ENCODE measurements at regions not wholly inside any gene's neighbourhood (a gene's known extent, or its start where the extent isn't known, plus 50 kb on each side); places are given as distances from the start of the nearest gene placed in this dataset.
"Not testable (repeated sequence)": the region's sequence is repeated elsewhere in the genome, so short reads cannot be mapped to it uniquely, and the experiment has no call there.

GRCh38 chr1:79895573-79895972, 889.0 kb upstream of the ADGRL4 start:
- WGBS = 81% methylated on average over 2 of the region's 2 CpGs

GRCh38 chr1:79894129-79894528, 887.6 kb upstream of the ADGRL4 start:
- H3K14ac ChIP-seq (ENCODE audit: low read length in 2 of 2); H2BK5ac ChIP-seq (ENCODE audit: low read depth, low read length, poor library complexity, severe bottlenecking); H4K8ac ChIP-seq (ENCODE audit: low read length); H2BK12ac ChIP-seq (ENCODE audit: low read length in 2 of 2); H3K4ac ChIP-seq (ENCODE audit: low read depth in 1 of 2, low read length in 2 of 2); H3K9me3 ChIP-seq (ENCODE audit: control insufficient read depth, low read length); DNase-seq; H3K4me3 ChIP-seq (ENCODE audit: insufficient read depth in 1 of 2, low read depth in 1 of 2, low read length in 2 of 2); H3K27me3 ChIP-seq (ENCODE audit: control insufficient read depth in 1 of 2, insufficient read depth in 1 of 2, low read length in 2 of 2); H3K79me1 ChIP-seq (replicated peaks; ENCODE audit: low read length, poor library complexity, severe bottlenecking); H3K4me2 ChIP-seq (ENCODE audit: low read length, poor library complexity, severe bottlenecking); H2AFZ ChIP-seq (ENCODE audit: low read depth, low read length); H3K18ac ChIP-seq (ENCODE audit: low read depth in 1 of 2, low read length in 2 of 2); H4K91ac ChIP-seq (ENCODE audit: low read length); H2BK120ac ChIP-seq (ENCODE audit: low read depth, low read length); H3K9ac ChIP-seq (ENCODE audit: low read length); H2BK15ac ChIP-seq (ENCODE audit: low read depth, poor library complexity, severe bottlenecking); H3K23ac ChIP-seq (ENCODE audit: low read length in 2 of 2); H3K36me3 ChIP-seq (ENCODE audit: control insufficient read depth in 1 of 2, insufficient read depth in 2 of 2, low read depth in 1 of 2, low read length in 2 of 2); H3K27ac ChIP-seq (ENCODE audit: low read length, poor library complexity, severe bottlenecking); H3K4me1 ChIP-seq (ENCODE audit: control insufficient read depth, insufficient read depth, low read depth, low read length); H2AK5ac ChIP-seq (ENCODE audit: low read length, severe bottlenecking): not testable (repeated sequence)
- WGBS = 65% methylated on average over 6 of the region's 6 CpGs

More at GRCh38 chr1:79895573-79895972, 889.0 kb upstream of the ADGRL4 start:
- no peak for DNase-seq
- Histone ChIP-seq H2AFZ (ENCODE audit: low read depth, low read length) (no peak overlapping the region), H3K27me3 (ENCODE audit: control insufficient read depth in 1 of 2, insufficient read depth in 1 of 2, low read length in 2 of 2) (no peaks in the 10 kb centered on the region), H3K18ac (ENCODE audit: low read depth in 1 of 2, low read length in 2 of 2) (no peak overlapping the region), H4K8ac (ENCODE audit: low read length) (no peak overlapping the region), H3K4me1 (ENCODE audit: control insufficient read depth, insufficient read depth, low read depth, low read length) (no peaks in the 10 kb centered on the region), H4K91ac (ENCODE audit: low read length) (no peak overlapping the region), H2BK120ac (ENCODE audit: low read depth, low read length) (no peak overlapping the region), H3K23ac (ENCODE audit: low read length in 2 of 2) (no peak overlapping the region), H2BK12ac (ENCODE audit: low read length in 2 of 2) (no peak overlapping the region), H2BK5ac (ENCODE audit: low read depth, low read length, poor library complexity, severe bottlenecking) (no peak overlapping the region), H3K36me3 (ENCODE audit: control insufficient read depth in 1 of 2, insufficient read depth in 2 of 2, low read depth in 1 of 2, low read length in 2 of 2) (no peaks in the 10 kb centered on the region), H3K4me3 (ENCODE audit: insufficient read depth in 1 of 2, low read depth in 1 of 2, low read length in 2 of 2) (no peak overlapping the region), H3K4ac (ENCODE audit: low read depth in 1 of 2, low read length in 2 of 2) (no peak overlapping the region), H2AK5ac (ENCODE audit: low read length, severe bottlenecking) (no peak overlapping the region), H3K14ac (ENCODE audit: low read length in 2 of 2) (no peak overlapping the region), H3K79me1 (replicated peaks; ENCODE audit: low read length, poor library complexity, severe bottlenecking) (no peaks in the 10 kb centered on the region), H2BK15ac (ENCODE audit: low read depth, poor library complexity, severe bottlenecking) (no peak overlapping the region), H3K27ac (ENCODE audit: low read length, poor library complexity, severe bottlenecking) (no peak overlapping the region), H3K9me3 (ENCODE audit: control insufficient read depth, low read length) (no peaks in the 10 kb centered on the region), H3K4me2 (ENCODE audit: low read length, poor library complexity, severe bottlenecking) (no peak overlapping the region), H3K9ac (ENCODE audit: low read length) (no peak overlapping the region)

- Histone ChIP-seq H3K36me3 (ENCODE audit: control insufficient read depth in 1 of 2, insufficient read depth in 2 of 2, low read depth in 1 of 2, low read length in 2 of 2) (no peaks in the 10 kb centered on the region), H3K79me1 (replicated peaks; ENCODE audit: low read length, poor library complexity, severe bottlenecking) (no peaks in the 10 kb centered on the region), H3K27ac (ENCODE audit: low read length, poor library complexity, severe bottlenecking) (no peak overlapping the region), H4K91ac (ENCODE audit: low read length) (no peak overlapping the region), H2BK5ac (ENCODE audit: low read depth, low read length, poor library complexity, severe bottlenecking) (no peak overlapping the region), H3K4ac (ENCODE audit: low read depth in 1 of 2, low read length in 2 of 2) (no peak overlapping the region), H3K9me3 (ENCODE audit: control insufficient read depth, low read length) (no peaks in the 10 kb centered on the region), H3K23ac (ENCODE audit: low read length in 2 of 2) (no peak overlapping the region), H2BK15ac (ENCODE audit: low read depth, poor library complexity, severe bottlenecking) (no peak overlapping the region), H4K8ac (ENCODE audit: low read length) (no peak overlapping the region), H2AK5ac (ENCODE audit: low read length, severe bottlenecking) (no peak overlapping the region), H3K18ac (ENCODE audit: low read depth in 1 of 2, low read length in 2 of 2) (no peak overlapping the region), H2BK120ac (ENCODE audit: low read depth, low read length) (no peak overlapping the region), H3K27me3 (ENCODE audit: control insufficient read depth in 1 of 2, insufficient read depth in 1 of 2, low read length in 2 of 2) (no peaks in the 10 kb centered on the region), H3K4me1 (ENCODE audit: control insufficient read depth, insufficient read depth, low read depth, low read length) (no peaks in the 10 kb centered on the region), H3K4me3 (ENCODE audit: insufficient read depth in 1 of 2, low read depth in 1 of 2, low read length in 2 of 2) (no peak overlapping the region), H3K4me2 (ENCODE audit: low read length, poor library complexity, severe bottlenecking) (no peak overlapping the region), H2AFZ (ENCODE audit: low read depth, low read length) (no peak overlapping the region), H3K9ac (ENCODE audit: low read length) (no peak overlapping the region), H2BK12ac (ENCODE audit: low read length in 2 of 2) (no peak overlapping the region), H3K14ac (ENCODE audit: low read length in 2 of 2) (no peak overlapping the region)
- no peak for DNase-seq
Observed at GRCh38 chr1:79887059-79887458, 880.5 kb upstream of the ADGRL4 start.

- Histone ChIP-seq H3K4me2 (ENCODE audit: low read length, poor library complexity, severe bottlenecking) (no peak overlapping the region), H4K91ac (ENCODE audit: low read length) (no peak overlapping the region), H3K18ac (ENCODE audit: low read depth in 1 of 2, low read length in 2 of 2) (no peak overlapping the region), H3K9me3 (ENCODE audit: control insufficient read depth, low read length) (no peaks in the 10 kb centered on the region), H3K4ac (ENCODE audit: low read depth in 1 of 2, low read length in 2 of 2) (no peak overlapping the region), H3K27me3 (ENCODE audit: control insufficient read depth in 1 of 2, insufficient read depth in 1 of 2, low read length in 2 of 2) (no peaks in the 10 kb centered on the region), H3K9ac (ENCODE audit: low read length) (no peak overlapping the region), H3K27ac (ENCODE audit: low read length, poor library complexity, severe bottlenecking) (no peak overlapping the region), H3K23ac (ENCODE audit: low read length in 2 of 2) (no peak overlapping the region), H3K79me1 (replicated peaks; ENCODE audit: low read length, poor library complexity, severe bottlenecking) (no peaks in the 10 kb centered on the region), H3K36me3 (ENCODE audit: control insufficient read depth in 1 of 2, insufficient read depth in 2 of 2, low read depth in 1 of 2, low read length in 2 of 2) (no peaks in the 10 kb centered on the region), H3K4me1 (ENCODE audit: control insufficient read depth, insufficient read depth, low read depth, low read length) (no peaks in the 10 kb centered on the region), H2BK120ac (ENCODE audit: low read depth, low read length) (no peak overlapping the region), H3K14ac (ENCODE audit: low read length in 2 of 2) (no peak overlapping the region), H2AFZ (ENCODE audit: low read depth, low read length) (no peak overlapping the region), H2BK12ac (ENCODE audit: low read length in 2 of 2) (no peak overlapping the region), H2BK15ac (ENCODE audit: low read depth, poor library complexity, severe bottlenecking) (no peak overlapping the region), H2AK5ac (ENCODE audit: low read length, severe bottlenecking) (no peak overlapping the region), H3K4me3 (ENCODE audit: insufficient read depth in 1 of 2, low read depth in 1 of 2, low read length in 2 of 2) (no peak overlapping the region), H2BK5ac (ENCODE audit: low read depth, low read length, poor library complexity, severe bottlenecking) (no peak overlapping the region), H4K8ac (ENCODE audit: low read length) (no peak overlapping the region)
- no peak for DNase-seq
Observed at GRCh38 chr1:79885101-79885500, 878.6 kb upstream of the ADGRL4 start.

Measured in mesenchymal stem cell (in vitro differentiated cells and primary cell).